ENCODE measurements at regions not wholly inside any gene's neighbourhood (a gene's known extent, or its start where the extent isn't known, plus 50 kb on each side); places are given as distances from the start of the nearest gene placed in this dataset.

DNA sequence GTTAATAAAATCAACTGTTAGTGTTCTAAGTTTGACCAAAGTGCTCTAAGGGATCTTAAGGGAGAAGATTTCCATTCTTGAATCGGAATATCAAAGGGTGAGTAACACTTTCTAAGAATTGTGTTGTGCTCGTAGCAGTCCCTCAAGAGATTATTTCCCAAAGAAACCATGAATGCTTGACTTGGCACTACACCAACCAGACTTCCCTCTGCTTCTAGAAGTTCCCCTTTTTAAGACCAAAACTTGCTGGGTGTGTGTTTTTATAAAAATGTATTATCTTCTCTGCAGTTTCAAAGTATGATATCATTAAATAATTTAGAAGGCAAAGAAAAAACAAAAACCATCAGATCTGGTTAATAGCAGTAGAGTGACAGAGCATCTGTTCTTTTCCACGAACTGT, 522.0 kb upstream of the FAM98A start:
- FAIRE-seq (no peak), DNase-seq (ENCODE audit: low read depth) (no peak)
- Histone ChIP-seq H2AFZ (ENCODE audit: low read depth, low read length) (no peak overlapping the region), H4K20me1 (ENCODE audit: insufficient read depth, low read length) (no peaks in the 10 kb centered on the region), H3K4me2 (ENCODE audit: low read length) (no peak overlapping the region), H3K27ac (ENCODE audit: low read depth, low read length) (no peak overlapping the region), H3K9ac (ENCODE audit: low read length) (no peak overlapping the region), H3K4me3 (ENCODE audit: insufficient read depth, low read depth, low read length) (no peak overlapping the region), H3K36me3 (ENCODE audit: insufficient read depth, low read length) (no peaks in the 10 kb centered on the region), H3K4me1 (ENCODE audit: insufficient read depth, low read length) (no peaks in the 10 kb centered on the region), H3K79me2 (ENCODE audit: insufficient read depth, low read length) (no peaks in the 10 kb centered on the region), H3K27me3 (ENCODE audit: insufficient read depth, low read length) (no peaks in the 10 kb centered on the region), H3K9me3 (ENCODE audit: insufficient read depth, low read depth, low read length) (no peaks in the 10 kb centered on the region)
- H3K27me3 Mint-ChIP-seq (ENCODE audit: low read depth, unreplicated experiment), result no peaks in the 10 kb centered on the region
- no peak for TF ChIP-seq EZH2 (IDR thresholded peaks at IDR 0.05; ENCODE audit: insufficient read depth, low read length)
- TF ChIP-seq, protein P1, sequence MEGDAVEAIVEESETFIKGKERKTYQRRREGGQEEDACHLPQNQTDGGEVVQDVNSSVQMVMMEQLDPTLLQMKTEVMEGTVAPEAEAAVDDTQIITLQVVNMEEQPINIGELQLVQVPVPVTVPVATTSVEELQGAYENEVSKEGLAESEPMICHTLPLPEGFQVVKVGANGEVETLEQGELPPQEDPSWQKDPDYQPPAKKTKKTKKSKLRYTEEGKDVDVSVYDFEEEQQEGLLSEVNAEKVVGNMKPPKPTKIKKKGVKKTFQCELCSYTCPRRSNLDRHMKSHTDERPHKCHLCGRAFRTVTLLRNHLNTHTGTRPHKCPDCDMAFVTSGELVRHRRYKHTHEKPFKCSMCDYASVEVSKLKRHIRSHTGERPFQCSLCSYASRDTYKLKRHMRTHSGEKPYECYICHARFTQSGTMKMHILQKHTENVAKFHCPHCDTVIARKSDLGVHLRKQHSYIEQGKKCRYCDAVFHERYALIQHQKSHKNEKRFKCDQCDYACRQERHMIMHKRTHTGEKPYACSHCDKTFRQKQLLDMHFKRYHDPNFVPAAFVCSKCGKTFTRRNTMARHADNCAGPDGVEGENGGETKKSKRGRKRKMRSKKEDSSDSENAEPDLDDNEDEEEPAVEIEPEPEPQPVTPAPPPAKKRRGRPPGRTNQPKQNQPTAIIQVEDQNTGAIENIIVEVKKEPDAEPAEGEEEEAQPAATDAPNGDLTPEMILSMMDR (IDR thresholded peaks at IDR 0.05; ENCODE audit: insufficient read depth, low read depth, low read length), result no peak
- H3K4me1 Mint-ChIP-seq (ENCODE audit: low read depth, unreplicated experiment), result no peaks in the 10 kb centered on the region
- peaks cover 2% of the 10 kb centered on the region for H3K9me3 Mint-ChIP-seq (ENCODE audit: unreplicated experiment)
- H3K36me3 Mint-ChIP-seq (ENCODE audit: low read depth, unreplicated experiment), result no peaks in the 10 kb centered on the region
- no peak overlapping the region for H3K4me3 Mint-ChIP-seq (ENCODE audit: unreplicated experiment)
- no peak overlapping the region for H3K27ac Mint-ChIP-seq (ENCODE audit: unreplicated experiment)

DNA sequence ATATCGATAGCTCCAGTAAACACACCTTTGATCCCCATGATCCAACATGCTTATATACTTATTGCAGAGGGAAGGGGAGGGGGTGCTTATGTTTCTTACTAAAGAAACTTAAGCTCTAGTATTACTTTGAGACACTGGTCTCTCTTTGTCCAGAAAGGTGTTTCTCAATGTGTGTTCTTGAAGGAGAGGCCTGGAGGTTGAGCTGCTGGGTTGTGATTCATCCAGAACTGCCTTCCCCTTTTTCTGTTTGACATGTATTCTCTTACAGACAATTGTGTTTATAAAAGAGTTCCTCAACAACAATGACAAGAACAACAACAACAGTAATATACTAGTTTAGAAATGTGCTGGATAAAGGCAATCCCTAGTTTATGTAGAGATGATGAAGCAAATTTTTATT, 516.0 kb upstream of the FAM98A start:
- Histone ChIP-seq H3K27ac (ENCODE audit: low read depth, low read length) (no peak overlapping the region), H3K79me2 (ENCODE audit: insufficient read depth, low read length) (no peaks in the 10 kb centered on the region), H4K20me1 (ENCODE audit: insufficient read depth, low read length) (no peaks in the 10 kb centered on the region), H3K4me3 (ENCODE audit: insufficient read depth, low read depth, low read length) (no peak overlapping the region), H2AFZ (ENCODE audit: low read depth, low read length) (no peak overlapping the region), H3K36me3 (ENCODE audit: insufficient read depth, low read length) (no peaks in the 10 kb centered on the region), H3K4me2 (ENCODE audit: low read length) (no peak overlapping the region), H3K9me3 (ENCODE audit: insufficient read depth, low read depth, low read length) (no peaks in the 10 kb centered on the region), H3K9ac (ENCODE audit: low read length) (no peak overlapping the region), H3K27me3 (ENCODE audit: insufficient read depth, low read length) (no peaks in the 10 kb centered on the region), H3K4me1 (ENCODE audit: insufficient read depth, low read length) (no peaks in the 10 kb centered on the region)
- no peak for FAIRE-seq
- TF ChIP-seq EZH2 (IDR thresholded peaks at IDR 0.05; ENCODE audit: insufficient read depth, low read length), result no peak
- TF ChIP-seq, protein P1 (IDR thresholded peaks at IDR 0.05; ENCODE audit: insufficient read depth, low read depth, low read length), result no peak
- no peaks in the 10 kb centered on the region for H3K9me3 Mint-ChIP-seq (ENCODE audit: unreplicated experiment)
- H3K4me1 Mint-ChIP-seq (ENCODE audit: low read depth, unreplicated experiment), result no peaks in the 10 kb centered on the region
- H3K27ac Mint-ChIP-seq (ENCODE audit: unreplicated experiment), result no peak overlapping the region
- no peaks in the 10 kb centered on the region for H3K36me3 Mint-ChIP-seq (ENCODE audit: low read depth, unreplicated experiment)
- H3K4me3 Mint-ChIP-seq (ENCODE audit: unreplicated experiment), result no peak overlapping the region
- no peak for DNase-seq (ENCODE audit: low read depth)
- no peaks in the 10 kb centered on the region for H3K27me3 Mint-ChIP-seq (ENCODE audit: low read depth, unreplicated experiment)

DNA sequence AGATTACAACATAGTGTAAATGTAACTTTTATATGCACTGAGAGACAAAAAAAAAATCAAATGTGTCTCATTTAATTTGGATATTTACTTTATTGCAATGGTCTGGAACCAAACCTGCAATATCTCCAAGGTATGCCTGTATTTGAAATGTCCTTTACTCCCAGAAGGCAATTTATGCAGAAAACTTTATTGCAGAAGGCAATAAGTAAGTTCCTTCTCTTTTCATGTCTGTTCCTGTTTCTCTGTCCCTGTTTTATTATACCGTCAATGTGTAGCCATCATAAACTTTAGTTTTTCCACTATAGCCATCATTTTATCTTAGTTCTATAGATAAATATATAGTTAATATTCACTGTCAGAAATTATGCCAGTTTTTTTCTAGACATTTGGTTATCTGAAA, 513.1 kb upstream of the FAM98A start:
- Histone ChIP-seq H3K9ac (ENCODE audit: low read length) (no peak overlapping the region), H3K4me2 (ENCODE audit: low read length) (no peak overlapping the region), H3K36me3 (ENCODE audit: insufficient read depth, low read length) (no peaks in the 10 kb centered on the region), H3K9me3 (ENCODE audit: insufficient read depth, low read depth, low read length) (no peaks in the 10 kb centered on the region), H3K79me2 (ENCODE audit: insufficient read depth, low read length) (no peaks in the 10 kb centered on the region), H4K20me1 (ENCODE audit: insufficient read depth, low read length) (no peaks in the 10 kb centered on the region), H3K27ac (ENCODE audit: low read depth, low read length) (no peak overlapping the region), H2AFZ (ENCODE audit: low read depth, low read length) (no peak overlapping the region), H3K27me3 (ENCODE audit: insufficient read depth, low read length) (no peaks in the 10 kb centered on the region), H3K4me1 (ENCODE audit: insufficient read depth, low read length) (peaks cover 5% of the 10 kb centered on the region), H3K4me3 (ENCODE audit: insufficient read depth, low read depth, low read length) (no peak overlapping the region)
- Mint-ChIP-seq H3K27me3 (ENCODE audit: low read depth, unreplicated experiment) (no peaks in the 10 kb centered on the region), H3K4me1 (ENCODE audit: low read depth, unreplicated experiment) (peaks cover 4% of the 10 kb centered on the region), H3K4me3 (ENCODE audit: unreplicated experiment) (no peak overlapping the region), H3K9me3 (ENCODE audit: unreplicated experiment) (no peaks in the 10 kb centered on the region), H3K36me3 (ENCODE audit: low read depth, unreplicated experiment) (no peaks in the 10 kb centered on the region), H3K27ac (ENCODE audit: unreplicated experiment) (no peak overlapping the region)
- DNase-seq (ENCODE audit: low read depth) (no peak), FAIRE-seq (no peak)
- TF ChIP-seq EZH2 (IDR thresholded peaks at IDR 0.05; ENCODE audit: insufficient read depth, low read length), result no peak
